WTC11 (cell line): ENCODE measurements at regions not wholly inside any gene's neighbourhood (a gene's known extent, or its start where the extent isn't known, plus 50 kb on each side); places are given as distances from the start of the nearest gene placed in this dataset.

Experiments
- ATAC-seq: fragments of 200-7000 bp; cut with Tn5 transposase; 2 replicates; pipeline ENCODE4 v1.10.0; 2021; ENCODE audit warnings: mild to moderate bottlenecking, moderate library complexity
- CTCF ChIA-PET: fragments of 300-600 bp; sonication (Branson Sonifier 250); formaldehyde crosslinking; loops from one replicate; lab custom pipeline; 2021; ENCODE audit warnings: antibody characterized with exemption; lab: Charles Lee
- POLR2A ChIA-PET: fragments of 350-600 bp; sonication (Branson Sonifier 250); formaldehyde crosslinking; loops from one replicate; lab custom pipeline; 2021; ENCODE audit warnings: antibody characterized with exemption; lab: Charles Lee
- DNase-seq: peaks from one replicate; pipeline ENCODE4 v3.0.0; 2021; ENCODE audit warnings: low spot score
- H3K27ac Mint-ChIP-seq: 2 replicates; pipeline ENCODE4 v1.8.0; 2021; ENCODE audit warnings: mixed read lengths
- H3K27me3 Mint-ChIP-seq: 2 replicates; pipeline ENCODE4 v1.8.0; 2021; ENCODE audit warnings: low read depth, mild to moderate bottlenecking, moderate library complexity, mixed read lengths
- H3K36me3 Mint-ChIP-seq: 2 replicates; pipeline ENCODE4 v1.8.0; 2021; ENCODE audit warnings: mixed read lengths
- H3K4me1 Mint-ChIP-seq: 2 replicates; pipeline ENCODE4 v1.8.0; 2022; ENCODE audit warnings: mixed read lengths
- H3K4me3 Mint-ChIP-seq: 2 replicates; pipeline ENCODE4 v1.8.0; 2021; ENCODE audit warnings: mild to moderate bottlenecking, moderate library complexity, mixed read lengths
- H3K9me3 Mint-ChIP-seq: 2 replicates; pipeline ENCODE4 v1.8.0; 2021; ENCODE audit warnings: mixed read lengths
- CREM ChIP-seq: sonication (generic); formaldehyde crosslinking; IDR thresholded peaks from 2 replicates; pipeline ENCODE4 v1.8.1; 2022; ENCODE audit warnings: mild to moderate bottlenecking, missing genetic modification reagents, moderate library complexity
- ETV6 ChIP-seq: sonication (generic); formaldehyde crosslinking; IDR thresholded peaks from 2 replicates; pipeline ENCODE4 v1.8.1; 2022; ENCODE audit warnings: mild to moderate bottlenecking, missing genetic modification reagents
- FOXP4 ChIP-seq: sonication (generic); formaldehyde crosslinking; IDR thresholded peaks from 2 replicates; pipeline ENCODE4 v1.8.0; 2022; ENCODE audit warnings: mild to moderate bottlenecking, missing genetic modification reagents
- MYBL2 ChIP-seq: sonication (generic); formaldehyde crosslinking; IDR thresholded peaks from 2 replicates; pipeline ENCODE4 v1.8.1; 2023; ENCODE audit warnings: mild to moderate bottlenecking, moderate library complexity, missing genetic modification reagents
- NFYB ChIP-seq: sonication (generic); formaldehyde crosslinking; conservative IDR thresholded peaks from 2 replicates; pipeline ENCODE4 v1.8.0; 2022; ENCODE audit warnings: low read depth, missing genetic modification reagents
- RELA ChIP-seq: sonication (generic); formaldehyde crosslinking; IDR thresholded peaks from 2 replicates; pipeline ENCODE4 v1.8.1; 2022; ENCODE audit warnings: missing genetic modification reagents, mild to moderate bottlenecking, borderline replicate concordance
- SP1 ChIP-seq: sonication (generic); formaldehyde crosslinking; conservative IDR thresholded peaks from 2 replicates; pipeline ENCODE4 v1.8.1; 2022; ENCODE audit warnings: missing genetic modification reagents
- TCF7 ChIP-seq: sonication (generic); formaldehyde crosslinking; IDR thresholded peaks from 2 replicates; pipeline ENCODE4 v1.8.0; 2022; ENCODE audit warnings: mild to moderate bottlenecking, low read depth, missing genetic modification reagents, moderate library complexity
- ZBTB21 ChIP-seq: sonication (generic); formaldehyde crosslinking; IDR thresholded peaks from 2 replicates; pipeline ENCODE4 v1.8.1; 2023; ENCODE audit warnings: mild to moderate bottlenecking, missing genetic modification reagents, borderline replicate concordance
- ZNF138 ChIP-seq: sonication (generic); formaldehyde crosslinking; conservative IDR thresholded peaks from 2 replicates; pipeline ENCODE4 v1.8.1; 2022; ENCODE audit warnings: mild to moderate bottlenecking, moderate library complexity, missing genetic modification reagents
- ZNF317 ChIP-seq: sonication (generic); formaldehyde crosslinking; IDR thresholded peaks from 2 replicates; pipeline ENCODE4 v1.8.1; 2023; ENCODE audit warnings: low read depth, mild to moderate bottlenecking, moderate library complexity, missing genetic modification reagents, borderline replicate concordance
- ZNF671 ChIP-seq: fragments of 250-450 bp; sonication (Bioruptor Pico); IDR thresholded peaks from 2 replicates; pipeline ENCODE4 v1.8.0; 2021; ENCODE audit warnings: mild to moderate bottlenecking
- TF ChIP-seq, protein P1 (sequence below): sonication (generic); formaldehyde crosslinking; IDR thresholded peaks from 2 replicates; pipeline ENCODE4 v1.8.0; 2023; ENCODE audit warnings: missing genetic modification reagents, mild to moderate bottlenecking, borderline replicate concordance
- TF ChIP-seq, protein P2 (sequence below): sonication (generic); formaldehyde crosslinking; IDR thresholded peaks from 2 replicates; pipeline ENCODE4 v1.8.1; 2022; ENCODE audit warnings: missing genetic modification reagents, borderline replicate concordance
- TF ChIP-seq, protein P3 (sequence below): fragments of 250-450 bp; sonication (Bioruptor Pico); conservative IDR thresholded peaks from 2 replicates; pipeline ENCODE4 v1.9.0; 2021; ENCODE audit warnings: mild to moderate bottlenecking

DNA sequence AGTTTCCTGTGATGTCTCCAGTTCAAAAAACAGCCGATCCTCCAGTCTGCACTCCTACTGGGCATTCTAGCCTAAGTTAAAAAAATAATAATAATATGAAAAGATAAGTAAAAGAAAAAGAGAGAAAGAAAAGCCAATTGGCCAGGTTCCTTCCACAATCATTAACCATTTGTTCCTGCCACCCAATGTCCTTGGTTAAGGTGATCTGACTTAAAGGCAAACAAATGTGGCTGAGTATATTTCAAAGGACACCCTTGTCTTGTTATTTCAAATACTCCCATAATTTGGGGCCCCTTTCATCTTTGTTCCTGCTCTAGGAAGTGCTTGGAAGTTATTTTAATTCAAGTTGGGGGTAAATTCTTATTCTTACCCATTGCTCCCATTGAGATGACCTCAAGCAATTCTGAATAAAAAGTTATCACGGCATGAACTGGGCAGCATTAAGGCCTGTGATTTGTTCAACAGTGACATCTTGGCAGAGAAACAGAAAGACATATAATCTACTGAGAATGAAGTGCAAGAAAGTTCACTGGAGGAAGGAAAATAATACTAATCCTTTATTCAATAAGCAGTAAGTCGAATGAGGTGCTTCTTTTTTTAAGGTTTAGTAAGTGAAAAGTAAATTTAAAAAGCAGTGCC lies 1054.5 kb upstream of the FANCL start (continued):
- TF ChIP-seq, protein P1, sequence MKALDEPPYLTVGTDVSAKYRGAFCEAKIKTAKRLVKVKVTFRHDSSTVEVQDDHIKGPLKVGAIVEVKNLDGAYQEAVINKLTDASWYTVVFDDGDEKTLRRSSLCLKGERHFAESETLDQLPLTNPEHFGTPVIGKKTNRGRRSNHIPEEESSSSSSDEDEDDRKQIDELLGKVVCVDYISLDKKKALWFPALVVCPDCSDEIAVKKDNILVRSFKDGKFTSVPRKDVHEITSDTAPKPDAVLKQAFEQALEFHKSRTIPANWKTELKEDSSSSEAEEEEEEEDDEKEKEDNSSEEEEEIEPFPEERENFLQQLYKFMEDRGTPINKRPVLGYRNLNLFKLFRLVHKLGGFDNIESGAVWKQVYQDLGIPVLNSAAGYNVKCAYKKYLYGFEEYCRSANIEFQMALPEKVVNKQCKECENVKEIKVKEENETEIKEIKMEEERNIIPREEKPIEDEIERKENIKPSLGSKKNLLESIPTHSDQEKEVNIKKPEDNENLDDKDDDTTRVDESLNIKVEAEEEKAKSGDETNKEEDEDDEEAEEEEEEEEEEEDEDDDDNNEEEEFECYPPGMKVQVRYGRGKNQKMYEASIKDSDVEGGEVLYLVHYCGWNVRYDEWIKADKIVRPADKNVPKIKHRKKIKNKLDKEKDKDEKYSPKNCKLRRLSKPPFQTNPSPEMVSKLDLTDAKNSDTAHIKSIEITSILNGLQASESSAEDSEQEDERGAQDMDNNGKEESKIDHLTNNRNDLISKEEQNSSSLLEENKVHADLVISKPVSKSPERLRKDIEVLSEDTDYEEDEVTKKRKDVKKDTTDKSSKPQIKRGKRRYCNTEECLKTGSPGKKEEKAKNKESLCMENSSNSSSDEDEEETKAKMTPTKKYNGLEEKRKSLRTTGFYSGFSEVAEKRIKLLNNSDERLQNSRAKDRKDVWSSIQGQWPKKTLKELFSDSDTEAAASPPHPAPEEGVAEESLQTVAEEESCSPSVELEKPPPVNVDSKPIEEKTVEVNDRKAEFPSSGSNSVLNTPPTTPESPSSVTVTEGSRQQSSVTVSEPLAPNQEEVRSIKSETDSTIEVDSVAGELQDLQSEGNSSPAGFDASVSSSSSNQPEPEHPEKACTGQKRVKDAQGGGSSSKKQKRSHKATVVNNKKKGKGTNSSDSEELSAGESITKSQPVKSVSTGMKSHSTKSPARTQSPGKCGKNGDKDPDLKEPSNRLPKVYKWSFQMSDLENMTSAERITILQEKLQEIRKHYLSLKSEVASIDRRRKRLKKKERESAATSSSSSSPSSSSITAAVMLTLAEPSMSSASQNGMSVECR (CRISPR knock-in tag): no peak
- TF ChIP-seq ZBTB21 (CRISPR knock-in tag) (no peak), SP1 (CRISPR knock-in tag) (no peak), CREM (no peak), TCF7 (no peak), ZNF138 (CRISPR knock-in tag) (no peak), ETV6 (CRISPR knock-in tag) (no peak), FOXP4 (CRISPR knock-in tag) (no peak)

DNA sequence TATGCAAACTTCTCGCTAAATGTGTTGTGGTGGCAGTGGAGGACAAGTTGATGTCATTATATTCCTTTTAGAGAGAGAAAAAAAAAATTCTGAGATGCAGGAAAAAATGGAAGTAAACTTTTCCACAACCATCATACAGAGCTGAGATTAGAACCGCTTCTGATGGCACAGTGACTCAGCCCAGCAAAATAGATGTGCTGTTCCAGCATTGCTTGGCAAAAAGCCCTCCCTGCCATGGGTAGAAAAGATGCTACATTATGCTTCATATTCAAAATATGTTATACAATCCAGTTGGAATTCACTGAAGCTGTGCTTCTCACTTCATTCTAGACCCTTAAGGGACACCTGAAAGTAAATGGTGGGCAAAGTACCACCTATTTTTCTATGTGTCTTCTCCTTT lies 1047.6 kb upstream of the FANCL start:
- Mint-ChIP-seq H3K36me3 (no peaks in the 10 kb centered on the region), H3K4me1 (peaks cover 4% of the 10 kb centered on the region), H3K9me3 (no peaks in the 10 kb centered on the region), H3K27ac (no peak overlapping the region), H3K4me3 (no peak overlapping the region), H3K27me3 (no peaks in the 10 kb centered on the region)
- CTCF ChIA-PET: no interaction called here
- ATAC-seq: no peak
- DNase-seq: no peak
- POLR2A ChIA-PET: no interaction called here
- TF ChIP-seq MYBL2 (CRISPR knock-in tag): no peak

DNA sequence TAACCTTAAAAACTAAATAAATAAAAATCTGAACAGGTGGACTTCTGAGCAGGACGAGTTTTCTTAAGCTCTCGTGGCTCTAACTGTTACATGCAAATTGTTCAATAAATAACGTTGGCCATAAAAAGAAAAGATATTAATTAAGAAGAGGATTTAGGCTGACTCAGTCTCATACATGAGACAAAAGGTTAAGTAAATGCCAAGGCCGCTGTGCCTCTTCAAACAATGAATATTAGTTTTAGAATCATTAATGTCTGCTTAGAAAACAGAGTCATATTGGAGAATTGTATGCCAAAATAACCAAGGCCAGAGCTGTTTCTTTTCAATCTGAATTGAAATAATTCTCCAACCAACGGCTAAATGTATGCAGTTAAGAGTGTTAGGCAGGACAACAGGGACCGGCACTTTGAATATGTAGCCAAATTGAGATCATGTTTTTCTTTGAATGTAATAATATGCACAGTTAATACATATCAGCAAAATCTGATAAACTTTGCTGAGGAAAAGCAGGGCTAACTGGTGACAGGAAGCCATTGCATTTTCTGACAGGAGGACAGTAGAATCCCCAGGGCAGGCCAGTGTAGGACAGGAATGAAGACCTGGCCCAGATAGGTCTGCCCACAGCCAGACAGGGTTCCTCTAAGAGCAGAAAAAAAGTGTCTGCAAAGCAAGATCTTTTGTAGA lies 1041.4 kb upstream of the FANCL start:
- Mint-ChIP-seq H3K4me1 (no peaks in the 10 kb centered on the region), H3K27me3 (no peaks in the 10 kb centered on the region), H3K9me3 (no peaks in the 10 kb centered on the region), H3K36me3 (no peaks in the 10 kb centered on the region), H3K27ac (no peak overlapping the region), H3K4me3 (no peak overlapping the region)
- POLR2A ChIA-PET: no interaction called here
- TF ChIP-seq, protein P2, sequence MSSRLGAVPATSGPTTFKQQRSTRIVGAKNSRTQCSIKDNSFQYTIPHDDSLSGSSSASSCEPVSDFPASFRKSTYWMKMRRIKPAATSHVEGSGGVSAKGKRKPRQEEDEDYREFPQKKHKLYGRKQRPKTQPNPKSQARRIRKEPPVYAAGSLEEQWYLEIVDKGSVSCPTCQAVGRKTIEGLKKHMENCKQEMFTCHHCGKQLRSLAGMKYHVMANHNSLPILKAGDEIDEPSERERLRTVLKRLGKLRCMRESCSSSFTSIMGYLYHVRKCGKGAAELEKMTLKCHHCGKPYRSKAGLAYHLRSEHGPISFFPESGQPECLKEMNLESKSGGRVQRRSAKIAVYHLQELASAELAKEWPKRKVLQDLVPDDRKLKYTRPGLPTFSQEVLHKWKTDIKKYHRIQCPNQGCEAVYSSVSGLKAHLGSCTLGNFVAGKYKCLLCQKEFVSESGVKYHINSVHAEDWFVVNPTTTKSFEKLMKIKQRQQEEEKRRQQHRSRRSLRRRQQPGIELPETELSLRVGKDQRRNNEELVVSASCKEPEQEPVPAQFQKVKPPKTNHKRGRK (CRISPR knock-in tag): no peak
- DNase-seq (no peak), ATAC-seq (no peak)
- CTCF ChIA-PET: no interaction called here

DNA sequence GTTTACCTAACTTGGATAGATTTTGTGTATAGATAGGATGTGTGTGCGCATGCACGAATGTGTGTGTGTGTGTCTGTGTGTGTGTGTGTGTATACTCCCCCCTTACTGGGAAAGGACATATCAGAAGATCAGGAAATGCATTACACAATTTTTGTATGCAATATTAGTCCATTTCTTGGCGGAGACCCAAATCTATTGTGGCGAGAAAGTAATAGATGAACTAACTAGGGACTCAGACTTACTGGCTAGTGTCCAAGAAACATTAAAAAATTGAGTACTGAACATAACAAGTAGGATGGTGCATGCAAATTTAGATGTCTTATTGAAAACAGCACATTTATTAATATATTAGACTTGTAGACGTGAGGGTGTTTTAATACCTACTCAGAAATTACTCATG lies 1036.5 kb upstream of the FANCL start:
- Mint-ChIP-seq H3K4me1 (no peaks in the 10 kb centered on the region), H3K27me3 (no peaks in the 10 kb centered on the region), H3K36me3 (no peaks in the 10 kb centered on the region), H3K4me3 (no peak overlapping the region), H3K27ac (no peak overlapping the region), H3K9me3 (no peaks in the 10 kb centered on the region)
- ChIA-PET POLR2A (no interaction called here), CTCF (no interaction called here)
- DNase-seq (no peak), ATAC-seq (no peak)
- TF ChIP-seq, protein P3, sequence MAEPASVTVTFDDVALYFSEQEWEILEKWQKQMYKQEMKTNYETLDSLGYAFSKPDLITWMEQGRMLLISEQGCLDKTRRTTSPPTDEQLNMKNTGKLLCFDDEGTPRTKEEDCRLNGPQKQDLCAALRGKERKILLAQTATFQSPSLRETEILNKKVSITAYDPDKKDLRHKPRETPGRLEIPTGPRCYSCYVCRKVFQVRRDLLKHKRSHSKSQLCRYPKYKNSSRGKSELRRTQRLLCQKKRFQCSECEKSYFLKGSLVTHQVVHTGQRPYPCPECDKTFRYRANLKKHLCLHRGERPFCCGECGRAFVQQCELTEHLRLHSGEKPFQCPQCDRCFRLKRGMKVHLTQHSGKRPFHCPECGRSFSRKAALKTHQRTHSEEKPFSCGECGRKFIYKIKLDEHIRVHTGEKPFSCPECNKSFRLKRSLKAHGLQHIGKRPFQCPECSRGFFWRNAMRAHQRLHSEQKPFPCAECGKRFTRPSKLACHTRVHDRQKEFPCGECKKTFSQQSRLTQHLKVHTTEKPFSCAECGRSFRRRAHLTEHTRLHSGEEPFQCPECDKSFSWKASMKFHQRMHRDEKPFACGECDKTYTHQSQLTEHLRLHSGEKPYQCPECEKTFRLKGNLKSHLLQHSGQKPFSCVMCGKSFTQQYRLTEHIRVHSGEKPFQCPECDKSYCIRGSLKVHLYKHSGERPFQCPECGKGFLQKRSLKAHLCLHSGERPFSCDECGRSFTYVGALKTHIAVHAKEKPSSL: no peak
- TF ChIP-seq RELA (CRISPR knock-in tag) (no peak), ZNF317 (CRISPR knock-in tag) (no peak), FOXP4 (CRISPR knock-in tag) (no peak), ZNF671 (CRISPR knock-in tag) (no peak), NFYB (CRISPR knock-in tag) (no peak)
